ENCODE measurements at regions not wholly inside any gene's neighbourhood (a gene's known extent, or its start where the extent isn't known, plus 50 kb on each side); places are given as distances from the start of the nearest gene placed in this dataset.

DNA sequence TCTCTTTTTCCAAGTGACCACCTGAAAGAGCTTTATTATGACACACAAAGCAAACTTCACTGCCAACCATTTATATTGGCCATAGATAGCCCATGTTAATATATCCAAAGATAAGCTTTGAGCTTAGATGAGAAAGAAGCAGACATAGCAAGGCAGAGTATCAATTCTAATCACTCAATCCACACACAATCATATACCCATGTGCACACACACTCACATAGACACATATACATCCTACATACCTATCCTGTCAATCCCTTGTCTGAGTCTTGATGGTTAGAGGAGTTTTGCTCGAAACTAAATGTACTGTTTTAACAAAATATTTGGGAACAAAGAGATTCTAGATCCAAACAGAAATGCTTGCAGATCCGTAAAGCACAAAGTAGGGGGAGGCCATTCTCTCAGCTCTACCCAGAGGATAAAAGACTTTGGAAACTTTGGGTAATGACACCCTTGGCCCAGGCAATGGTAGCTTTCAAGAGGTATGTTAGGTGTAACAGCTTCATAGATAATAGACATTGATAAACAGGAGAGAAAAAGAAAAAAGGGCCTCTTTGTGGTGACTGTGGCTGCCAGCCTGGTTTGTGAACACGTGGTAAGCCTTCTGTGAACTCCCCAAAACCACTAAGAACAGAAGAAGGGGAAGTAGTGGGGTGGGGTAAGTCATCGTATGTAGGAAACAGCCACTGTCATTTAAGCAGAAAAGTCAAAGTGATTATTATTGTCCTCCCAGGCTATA lies 121.6 kb downstream of the TLR4 start:
- Histone ChIP-seq H3K27me3 (ENCODE audit: insufficient read depth, low read depth, low read length) (no peaks in the 10 kb centered on the region), H2AFZ (ENCODE audit: low read depth, low read length) (no peak overlapping the region), H3K27ac (ENCODE audit: low read length) (no peak overlapping the region), H3F3A (ENCODE audit: insufficient read depth, low read length, poor library complexity, severe bottlenecking) (no peaks in the 10 kb centered on the region), H3K9me3 (ENCODE audit: low read length) (no peaks in the 10 kb centered on the region), H3K36me3 (ENCODE audit: insufficient read depth, low read length) (no peaks in the 10 kb centered on the region), H3K4me3 (ENCODE audit: low read length) (no peak overlapping the region), H3K4me2 (ENCODE audit: low read length) (no peak overlapping the region), H4K20me1 (ENCODE audit: insufficient read depth) (no peaks in the 10 kb centered on the region), H3K9ac (ENCODE audit: low read length) (no peak overlapping the region), H3K9me2 (ENCODE audit: insufficient read depth, low read length) (no peaks in the 10 kb centered on the region), H3K79me2 (replicated peaks; ENCODE audit: insufficient read depth, low read length) (no peaks in the 10 kb centered on the region)
- TF ChIP-seq EZH2 (IDR thresholded peaks at IDR 0.05; ENCODE audit: borderline replicate concordance, insufficient read depth, low read length, poor library complexity, severe bottlenecking) (no peak), MXI1 (conservative IDR thresholded peaks at IDR 0.05; ENCODE audit: poor library complexity, severe bottlenecking) (no peak), TAF1 (IDR thresholded peaks at IDR 0.05; ENCODE audit: low read depth) (no peak), EP300 (conservative IDR thresholded peaks at IDR 0.05; ENCODE audit: poor library complexity, severe bottlenecking) (no peak), POLR2AphosphoS5 (IDR thresholded peaks at IDR 0.05) (no peak), RAD21 (conservative IDR thresholded peaks at IDR 0.05) (no peak), REST (IDR thresholded peaks at IDR 0.05; ENCODE audit: borderline replicate concordance) (no peak), SMC3 (conservative IDR thresholded peaks at IDR 0.05; ENCODE audit: poor library complexity) (no peak)
- TF ChIP-seq, protein P1, sequence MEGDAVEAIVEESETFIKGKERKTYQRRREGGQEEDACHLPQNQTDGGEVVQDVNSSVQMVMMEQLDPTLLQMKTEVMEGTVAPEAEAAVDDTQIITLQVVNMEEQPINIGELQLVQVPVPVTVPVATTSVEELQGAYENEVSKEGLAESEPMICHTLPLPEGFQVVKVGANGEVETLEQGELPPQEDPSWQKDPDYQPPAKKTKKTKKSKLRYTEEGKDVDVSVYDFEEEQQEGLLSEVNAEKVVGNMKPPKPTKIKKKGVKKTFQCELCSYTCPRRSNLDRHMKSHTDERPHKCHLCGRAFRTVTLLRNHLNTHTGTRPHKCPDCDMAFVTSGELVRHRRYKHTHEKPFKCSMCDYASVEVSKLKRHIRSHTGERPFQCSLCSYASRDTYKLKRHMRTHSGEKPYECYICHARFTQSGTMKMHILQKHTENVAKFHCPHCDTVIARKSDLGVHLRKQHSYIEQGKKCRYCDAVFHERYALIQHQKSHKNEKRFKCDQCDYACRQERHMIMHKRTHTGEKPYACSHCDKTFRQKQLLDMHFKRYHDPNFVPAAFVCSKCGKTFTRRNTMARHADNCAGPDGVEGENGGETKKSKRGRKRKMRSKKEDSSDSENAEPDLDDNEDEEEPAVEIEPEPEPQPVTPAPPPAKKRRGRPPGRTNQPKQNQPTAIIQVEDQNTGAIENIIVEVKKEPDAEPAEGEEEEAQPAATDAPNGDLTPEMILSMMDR (IDR thresholded peaks at IDR 0.05; ENCODE audit: poor library complexity, severe bottlenecking) = no peak

- Histone ChIP-seq H3K27me3 (ENCODE audit: insufficient read depth, low read depth, low read length) (no peaks in the 10 kb centered on the region), H3K9me2 (ENCODE audit: insufficient read depth, low read length) (no peaks in the 10 kb centered on the region), H4K20me1 (ENCODE audit: insufficient read depth) (no peaks in the 10 kb centered on the region), H3K27ac (ENCODE audit: low read length) (peak overlapping the region; percentile 43), H3K36me3 (ENCODE audit: insufficient read depth, low read length) (no peaks in the 10 kb centered on the region), H2AFZ (ENCODE audit: low read depth, low read length) (no peak overlapping the region), H3K9ac (ENCODE audit: low read length) (no peak overlapping the region), H3K4me3 (ENCODE audit: low read length) (no peak overlapping the region), H3K79me2 (replicated peaks; ENCODE audit: insufficient read depth, low read length) (no peaks in the 10 kb centered on the region), H3F3A (ENCODE audit: insufficient read depth, low read length, poor library complexity, severe bottlenecking) (no peaks in the 10 kb centered on the region), H3K4me2 (ENCODE audit: low read length) (no peak overlapping the region), H3K9me3 (ENCODE audit: low read length) (no peaks in the 10 kb centered on the region)
- TF ChIP-seq POLR2AphosphoS5 (IDR thresholded peaks at IDR 0.05) = no peak
- TF ChIP-seq TAF1 (IDR thresholded peaks at IDR 0.05; ENCODE audit: low read depth) = no peak
- TF ChIP-seq EZH2 (IDR thresholded peaks at IDR 0.05; ENCODE audit: borderline replicate concordance, insufficient read depth, low read length, poor library complexity, severe bottlenecking) = no peak
- no peak for TF ChIP-seq SMC3 (conservative IDR thresholded peaks at IDR 0.05; ENCODE audit: poor library complexity)
- TF ChIP-seq RAD21 (conservative IDR thresholded peaks at IDR 0.05) = no peak
- no peak for TF ChIP-seq REST (IDR thresholded peaks at IDR 0.05; ENCODE audit: borderline replicate concordance)
- TF ChIP-seq EP300 (conservative IDR thresholded peaks at IDR 0.05; ENCODE audit: poor library complexity, severe bottlenecking) = no peak
- no peak for TF ChIP-seq MXI1 (conservative IDR thresholded peaks at IDR 0.05; ENCODE audit: poor library complexity, severe bottlenecking)
- TF ChIP-seq, protein P1 (IDR thresholded peaks at IDR 0.05; ENCODE audit: poor library complexity, severe bottlenecking) = no peak
Observed at GRCh38 chr9:117826837-117827236, 122.6 kb downstream of the TLR4 start.

Measured in neural cell (in vitro differentiated cells).